Tibial nerve (tissue), 4 donors: ENCODE measurements at regions not wholly inside any gene's neighbourhood (a gene's known extent, or its start where the extent isn't known, plus 50 kb on each side); places are given as distances from the start of the nearest gene placed in this dataset.

Source experiments
- DNase-seq, 2 donors: peaks; one replicate each; pipeline ENCODE4 v3.0.0-alpha.2; 2019; ENCODE audit warnings: low spot score in 2 of 2
- H3K27ac ChIP-seq, 4 donors: fragments of 200-600 bp; sonication (generic) in 3 of 4; one replicate each; pipeline ENCODE4 v1.5.1; 2017 to 2019; ENCODE audit warnings: mild to moderate bottlenecking in 1 of 4
- H3K27me3 ChIP-seq, 2 donors: fragments of 200-600 bp; sonication (generic) in 1 of 2; one replicate each; pipeline versions ENCODE4 v1.5.1 to v1.6.0; 2017 to 2019
- H3K36me3 ChIP-seq, 3 donors: fragments of 200-600 bp; sonication (generic); one replicate each; pipeline ENCODE4 v1.5.1; 2018 to 2019
- H3K4me1 ChIP-seq, 4 donors: fragments of 200-600 bp; sonication (generic) in 3 of 4; one replicate each; pipeline ENCODE4 v1.5.1; 2017 to 2019
- H3K4me3 ChIP-seq, 4 donors: fragments of 200-600 bp; sonication (generic) in 3 of 4; one replicate each; pipeline ENCODE4 v1.5.1; 2017 to 2019; ENCODE audit warnings: mild to moderate bottlenecking in 1 of 4, moderate library complexity in 1 of 4
- H3K9me3 ChIP-seq, 4 donors: fragments of 200-600 bp; sonication (generic) in 3 of 4; one replicate each; pipeline ENCODE4 v1.5.1; 2017 to 2019
- EP300 ChIP-seq, 2 donors: sonication (generic); formaldehyde crosslinking; IDR thresholded peaks; one replicate each; pipeline ENCODE4 v1.6.1; 2017; ENCODE audit warnings: antibody characterized with exemption in 2 of 2, mild to moderate bottlenecking in 1 of 2
- POLR2A ChIP-seq, 2 donors: fragments of 450-650 bp; IDR thresholded peaks; one replicate each; pipeline ENCODE4 v1.6.1; 2017; ENCODE audit warnings: antibody characterized with exemption in 2 of 2, mild to moderate bottlenecking in 2 of 2, moderate library complexity in 2 of 2
- WGBS, 2 donors: methylation state at CpG; one replicate each; pipeline ENCODE4 v1.1.5; 2018; 5-methylcytosine and 5-hydroxymethylcytosine counted together
- TF ChIP-seq, protein P1 (sequence below), 5 experiments: fragments of 200-600 bp in 3 of 5; fragments of 450-650 bp in 2 of 5; sonication (generic) in 3 of 5; IDR thresholded peaks; one replicate each; pipeline ENCODE4 v1.5.1; 2016 to 2019; ENCODE audit warnings: antibody characterized with exemption in 5 of 5, mild to moderate bottlenecking in 3 of 5, moderate library complexity in 2 of 5

DNA sequence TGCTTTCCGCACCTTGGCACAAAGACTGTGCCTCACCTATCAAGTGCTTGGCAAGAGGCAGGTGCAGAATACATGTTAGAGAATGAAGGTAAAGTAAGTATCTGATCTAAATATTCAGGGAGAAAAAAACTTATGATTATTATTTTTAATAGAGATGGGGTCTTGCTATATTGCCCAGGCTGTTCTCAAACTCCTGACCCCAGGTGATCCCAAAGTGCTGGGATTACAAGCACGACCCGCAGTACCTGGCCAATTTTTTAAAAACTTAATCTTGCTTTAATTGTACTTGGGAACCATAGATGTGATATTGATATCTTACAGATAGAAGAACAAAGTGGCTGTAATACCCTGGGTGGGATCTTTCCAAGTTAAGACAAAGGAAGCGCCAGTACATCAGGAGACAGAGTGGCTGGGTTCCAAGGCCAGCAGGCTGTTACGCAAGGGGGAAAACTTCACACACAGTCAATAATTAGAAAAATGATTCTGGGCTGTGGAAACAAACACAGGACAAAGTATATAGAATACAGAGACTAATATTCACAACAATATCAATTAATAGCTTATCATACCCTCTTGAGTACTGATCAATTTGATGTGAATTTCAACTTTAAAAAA is 58.6 kb upstream of the ATP1A1 start:
- no peak overlapping the region for H3K4me3 ChIP-seq
- TF ChIP-seq, protein P1, sequence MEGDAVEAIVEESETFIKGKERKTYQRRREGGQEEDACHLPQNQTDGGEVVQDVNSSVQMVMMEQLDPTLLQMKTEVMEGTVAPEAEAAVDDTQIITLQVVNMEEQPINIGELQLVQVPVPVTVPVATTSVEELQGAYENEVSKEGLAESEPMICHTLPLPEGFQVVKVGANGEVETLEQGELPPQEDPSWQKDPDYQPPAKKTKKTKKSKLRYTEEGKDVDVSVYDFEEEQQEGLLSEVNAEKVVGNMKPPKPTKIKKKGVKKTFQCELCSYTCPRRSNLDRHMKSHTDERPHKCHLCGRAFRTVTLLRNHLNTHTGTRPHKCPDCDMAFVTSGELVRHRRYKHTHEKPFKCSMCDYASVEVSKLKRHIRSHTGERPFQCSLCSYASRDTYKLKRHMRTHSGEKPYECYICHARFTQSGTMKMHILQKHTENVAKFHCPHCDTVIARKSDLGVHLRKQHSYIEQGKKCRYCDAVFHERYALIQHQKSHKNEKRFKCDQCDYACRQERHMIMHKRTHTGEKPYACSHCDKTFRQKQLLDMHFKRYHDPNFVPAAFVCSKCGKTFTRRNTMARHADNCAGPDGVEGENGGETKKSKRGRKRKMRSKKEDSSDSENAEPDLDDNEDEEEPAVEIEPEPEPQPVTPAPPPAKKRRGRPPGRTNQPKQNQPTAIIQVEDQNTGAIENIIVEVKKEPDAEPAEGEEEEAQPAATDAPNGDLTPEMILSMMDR (IDR thresholded peaks at IDR 0.05): no peak
- TF ChIP-seq EP300 (IDR thresholded peaks at IDR 0.05) (no peak), POLR2A (IDR thresholded peaks at IDR 0.05) (no peak)
- no peaks in the 10 kb centered on the region for H3K9me3 ChIP-seq
- H3K4me1 ChIP-seq: no peaks in the 10 kb centered on the region
- no peaks in the 10 kb centered on the region for H3K27me3 ChIP-seq
- 79 to 96% methylated on average over 5 of the region's 5 CpGs for WGBS, 2 donors
- no peak for DNase-seq
- no peak overlapping the region for H3K27ac ChIP-seq
- no peaks in the 10 kb centered on the region for H3K36me3 ChIP-seq

DNA sequence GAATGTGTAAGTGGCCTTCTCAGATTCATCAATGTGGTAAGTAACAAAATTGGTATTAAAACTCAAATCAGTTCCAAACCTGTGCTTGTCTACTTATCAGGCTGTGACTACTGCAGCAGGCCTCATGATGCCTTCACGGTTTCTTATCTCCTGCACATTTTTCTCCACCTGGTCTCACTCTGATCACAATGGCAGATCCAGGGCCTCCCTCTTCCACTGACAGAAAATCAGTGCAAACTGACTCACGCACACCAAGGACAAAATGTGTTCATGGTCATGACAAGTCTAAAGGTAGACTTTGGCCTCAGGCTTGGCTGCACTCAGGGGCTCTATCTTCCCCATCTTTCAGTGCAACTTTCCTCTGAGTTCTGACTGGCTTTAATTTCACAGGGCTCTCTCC is 56.7 kb upstream of the ATP1A1 start:
- no peaks in the 10 kb centered on the region for H3K36me3 ChIP-seq
- WGBS, 2 donors: 76 to 94% methylated on average over 2 of the region's 2 CpGs
- H3K4me3 ChIP-seq: no peak overlapping the region
- no peak for DNase-seq
- H3K27me3 ChIP-seq: no peaks in the 10 kb centered on the region
- no peak for TF ChIP-seq POLR2A (IDR thresholded peaks at IDR 0.05)
- TF ChIP-seq, protein P1 (IDR thresholded peaks at IDR 0.05): no peak
- no peak for TF ChIP-seq EP300 (IDR thresholded peaks at IDR 0.05)
- no peak overlapping the region for H3K27ac ChIP-seq
- no peaks in the 10 kb centered on the region for H3K4me1 ChIP-seq
- no peaks in the 10 kb centered on the region for H3K9me3 ChIP-seq

DNA sequence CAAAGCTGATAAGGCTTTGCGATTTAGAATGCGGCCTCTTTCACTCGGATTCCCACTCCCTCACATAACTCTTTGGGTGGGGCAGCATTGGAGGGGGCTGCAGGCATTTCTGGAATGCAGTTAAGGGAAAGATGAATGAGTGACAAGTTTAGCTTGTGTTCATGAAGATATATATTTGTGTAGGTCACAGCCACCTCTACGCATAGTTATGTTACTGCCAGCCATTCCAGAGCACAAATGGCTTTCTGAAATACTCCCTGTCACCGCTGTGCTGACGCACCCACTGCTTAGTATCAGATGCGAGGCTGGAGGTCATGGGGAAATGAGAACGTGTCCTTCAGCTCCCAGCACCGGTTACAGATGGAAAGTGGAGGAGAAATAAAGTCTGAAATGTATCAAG is 54.1 kb upstream of the ATP1A1 start:
- H3K9me3 ChIP-seq: no peaks in the 10 kb centered on the region
- no peaks in the 10 kb centered on the region for H3K36me3 ChIP-seq
- H3K4me3 ChIP-seq: no peak overlapping the region
- H3K27ac ChIP-seq: no peak overlapping the region
- no peaks in the 10 kb centered on the region for H3K4me1 ChIP-seq
- H3K27me3 ChIP-seq: no peaks in the 10 kb centered on the region
- 59 to 71% methylated on average over 9 of the region's 9 CpGs for WGBS, 2 donors
- no peak for DNase-seq
- TF ChIP-seq, protein P1 (IDR thresholded peaks at IDR 0.05): no peak
- TF ChIP-seq POLR2A (IDR thresholded peaks at IDR 0.05): no peak
- no peak for TF ChIP-seq EP300 (IDR thresholded peaks at IDR 0.05)

DNA sequence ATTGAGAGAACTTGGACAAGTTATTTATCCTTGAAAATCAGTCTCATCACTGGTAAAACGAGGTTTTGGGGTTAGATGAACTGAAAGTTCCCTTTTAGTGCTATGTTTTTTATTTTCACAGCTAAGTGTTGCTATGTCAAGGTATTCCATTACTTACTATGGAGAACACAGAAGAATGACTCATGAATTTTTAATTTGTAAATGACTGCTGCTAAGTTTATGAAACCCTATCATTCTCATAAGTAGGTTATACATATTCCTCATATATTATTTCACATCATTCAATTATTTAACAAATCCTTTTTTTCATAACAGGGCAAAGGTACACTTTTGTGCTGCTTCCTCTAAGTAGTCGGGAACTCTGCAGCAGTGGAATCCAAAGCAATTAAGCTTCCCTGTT is 52.2 kb upstream of the ATP1A1 start:
- 56 to 58% methylated on average over 2 of the region's 2 CpGs for WGBS, 2 donors

DNA sequence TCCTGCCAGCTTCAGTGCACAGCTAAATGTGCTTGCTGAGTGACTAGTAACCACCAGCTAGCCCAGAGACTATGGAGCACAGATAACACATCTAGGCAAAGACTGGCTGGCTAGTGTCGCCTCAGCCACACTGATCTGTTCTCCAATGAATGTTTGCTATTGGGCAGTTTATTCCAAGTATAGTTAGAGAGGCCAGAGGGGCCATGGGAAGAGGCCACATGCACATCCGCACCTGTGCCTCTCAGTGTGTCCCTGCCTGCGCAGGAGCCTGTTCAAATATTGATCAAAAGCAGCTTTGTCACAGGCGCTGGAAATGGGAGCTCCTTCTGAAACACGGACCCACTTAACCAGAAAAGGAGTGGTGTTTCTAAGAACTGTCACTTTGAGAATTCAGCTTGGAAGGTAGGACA is 51.3 kb upstream of the ATP1A1 start:
- TF ChIP-seq, protein P1 (IDR thresholded peaks at IDR 0.05): no peak
- TF ChIP-seq EP300 (IDR thresholded peaks at IDR 0.05): no peak
- TF ChIP-seq POLR2A (IDR thresholded peaks at IDR 0.05): no peak
- WGBS, 2 donors: 80 to 84% methylated on average over 5 of the region's 5 CpGs
- Histone ChIP-seq H3K27me3 (no peaks in the 10 kb centered on the region), H3K4me3 (no peak overlapping the region), H3K4me1 (no peaks in the 10 kb centered on the region), H3K36me3 (no peaks in the 10 kb centered on the region), H3K27ac (no peak overlapping the region), H3K9me3 (no peaks in the 10 kb centered on the region)
- no peak for DNase-seq

More for the DNA sequence above, 52.2 kb upstream of the ATP1A1 start:
- TF ChIP-seq, protein P1 (IDR thresholded peaks at IDR 0.05): no peak
- TF ChIP-seq EP300 (IDR thresholded peaks at IDR 0.05) (no peak), POLR2A (IDR thresholded peaks at IDR 0.05) (no peak)
- Histone ChIP-seq H3K27me3 (no peaks in the 10 kb centered on the region), H3K9me3 (no peaks in the 10 kb centered on the region), H3K4me1 (no peaks in the 10 kb centered on the region), H3K4me3 (no peak overlapping the region), H3K27ac (no peak overlapping the region), H3K36me3 (no peaks in the 10 kb centered on the region)
- DNase-seq: no peak
